ENCODE measurements at regions not wholly inside any gene's neighbourhood (a gene's known extent, or its start where the extent isn't known, plus 50 kb on each side); places are given as distances from the start of the nearest gene placed in this dataset.
"Not testable (repeated sequence)": the region's sequence is repeated elsewhere in the genome, so short reads cannot be mapped to it uniquely, and the experiment has no call there.

- no peak for DNase-seq (ENCODE audit: low spot score)
These were observed 790.4 kb upstream of the NUDT12 start for GRCh38 chr5:104352954-104353353.

GRCh38 chr5:104347119-104347708 is 784.6 kb upstream of the NUDT12 start:
- DNase-seq (ENCODE audit: low spot score) = no peak

- no peak for DNase-seq (ENCODE audit: low spot score)
These were observed 782.8 kb upstream of the NUDT12 start for GRCh38 chr5:104345222-104346016.

DNA sequence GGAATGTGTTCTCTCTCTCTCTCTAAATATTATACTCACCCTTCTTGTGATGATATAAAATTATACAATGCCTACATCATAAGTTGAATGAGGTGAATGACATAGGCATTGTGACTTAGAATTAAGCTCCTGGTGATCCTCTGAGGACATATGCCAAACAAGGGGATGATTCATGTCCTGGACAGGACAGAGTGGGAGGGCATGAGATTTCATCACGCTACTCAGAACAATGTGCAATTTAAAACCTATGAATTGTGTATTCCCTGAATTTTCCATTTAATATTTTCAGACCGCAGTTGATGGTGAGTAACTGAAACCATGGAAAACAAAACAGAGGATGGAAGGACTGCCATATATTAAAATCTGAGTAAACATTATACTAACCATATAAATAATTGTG is 782.2 kb upstream of the NUDT12 start:
- no peak for DNase-seq (ENCODE audit: low spot score)

GRCh38 chr5:104327801-104328200 is 765.2 kb upstream of the NUDT12 start:
- no peak for DNase-seq (ENCODE audit: low spot score)

DNA sequence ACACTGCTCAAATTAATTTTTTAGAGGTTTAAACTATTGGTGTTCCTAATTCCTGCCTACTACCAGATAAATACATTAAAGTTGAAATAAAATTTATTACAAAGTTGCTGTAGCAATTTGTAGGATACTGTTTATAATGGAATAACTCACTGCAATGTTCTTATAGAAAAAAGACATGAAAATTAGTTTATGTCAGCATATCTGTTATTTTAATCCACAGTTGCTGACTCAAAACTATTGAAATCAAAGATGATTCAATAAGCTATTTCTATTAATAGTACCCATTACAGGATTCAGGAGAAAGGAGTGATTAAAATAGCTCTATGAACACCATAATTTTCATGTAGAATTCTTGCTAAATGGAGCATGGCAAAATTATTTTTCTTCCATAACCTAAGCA is 764.4 kb upstream of the NUDT12 start:
- DNase-seq (ENCODE audit: low spot score) = no peak

GRCh38 chr5:104325356-104325755 is 762.8 kb upstream of the NUDT12 start:
- no peak for DNase-seq (ENCODE audit: low spot score)

DNA sequence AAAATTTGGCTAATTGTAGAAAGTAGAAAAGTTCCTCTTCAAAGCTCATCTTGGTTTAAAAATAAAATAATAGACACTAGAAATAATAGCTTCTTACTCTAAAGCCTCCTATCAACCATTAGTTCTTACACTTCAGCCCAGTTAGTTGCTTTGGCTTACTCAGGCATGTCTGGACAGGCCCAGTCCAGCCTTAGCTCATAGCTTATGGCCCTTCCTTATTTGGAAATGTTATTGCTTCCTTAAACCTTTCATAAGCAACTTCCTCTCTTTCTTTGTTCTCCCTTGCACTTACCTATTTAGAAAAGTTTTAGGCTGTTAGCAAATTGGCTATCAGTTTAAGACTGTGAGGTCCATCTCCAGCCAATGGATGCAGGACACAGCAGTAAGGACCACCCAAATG is 754.1 kb upstream of the NUDT12 start:
- not testable (repeated sequence) for DNase-seq (ENCODE audit: low spot score)

DNA sequence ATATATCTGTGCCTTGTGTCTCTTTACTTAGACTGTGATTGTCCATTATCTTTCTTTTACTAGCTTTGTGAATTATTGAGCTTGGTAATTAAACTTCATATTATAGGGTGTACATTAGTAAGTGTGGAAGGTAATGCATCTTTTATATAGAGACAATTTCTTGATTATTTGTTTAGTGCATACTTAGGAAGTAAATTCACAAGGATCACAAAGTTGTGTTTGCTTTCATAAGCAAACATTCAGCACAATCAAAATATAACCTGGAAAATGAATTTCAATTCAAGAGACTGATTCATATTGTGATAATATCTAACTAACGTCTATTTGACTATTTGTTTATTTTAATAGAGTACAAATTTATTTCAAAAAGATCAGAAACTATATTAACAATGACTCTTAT is 749.9 kb upstream of the NUDT12 start:
- no peak for DNase-seq (ENCODE audit: low spot score)

GRCh38 chr5:104305602-104306001 is 743.0 kb upstream of the NUDT12 start:
- no peak for DNase-seq (ENCODE audit: low spot score)

GRCh38 chr5:104299998-104300706 is 737.6 kb upstream of the NUDT12 start:
- DNase-seq (ENCODE audit: low spot score) = no peak

GRCh38 chr5:104298518-104298917 is 735.9 kb upstream of the NUDT12 start:
- no peak for DNase-seq (ENCODE audit: low spot score)

DNA sequence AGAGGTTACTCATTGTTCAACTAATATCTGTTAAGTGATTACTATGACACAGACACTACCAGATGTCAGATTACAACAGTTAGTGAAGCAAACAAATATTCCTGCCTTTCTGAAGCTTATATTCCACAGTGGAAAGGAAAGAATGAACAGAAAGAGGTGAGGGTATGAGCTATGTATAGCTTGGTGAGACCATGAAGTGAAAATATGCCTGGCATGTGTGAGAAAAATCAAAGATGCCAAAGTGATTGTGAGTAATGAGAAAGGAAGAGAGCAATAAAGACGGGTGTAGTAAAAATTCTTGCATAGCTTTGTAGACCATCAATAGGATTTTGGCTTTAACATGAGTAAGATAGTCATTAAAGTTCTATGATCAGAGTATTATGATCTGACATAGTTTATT is 734.5 kb upstream of the NUDT12 start:
- DNase-seq (ENCODE audit: low spot score) = no peak

GRCh38 chr5:104295991-104296390 is 733.4 kb upstream of the NUDT12 start:
- no peak for DNase-seq (ENCODE audit: low spot score)

GRCh38 chr5:104283136-104283535 is 720.5 kb upstream of the NUDT12 start:
- no peak for DNase-seq (ENCODE audit: low spot score)

DNA sequence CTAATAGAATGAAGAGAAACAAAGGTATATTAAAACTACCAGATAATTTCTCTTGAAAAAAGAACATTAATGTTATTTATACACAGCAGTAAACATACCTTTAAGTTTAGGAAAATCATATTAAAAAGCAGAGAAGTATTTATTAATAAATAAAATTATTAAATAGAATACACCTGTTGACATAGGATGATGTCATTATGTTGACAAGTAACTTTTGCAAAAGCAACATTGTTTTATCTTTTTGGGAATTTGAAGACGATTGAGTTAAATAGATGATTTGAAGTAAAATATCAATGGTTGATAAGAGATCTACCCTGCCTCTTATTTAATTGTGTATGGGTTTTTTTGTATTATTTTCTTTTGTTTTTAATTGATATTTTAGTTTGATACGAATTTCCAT is 711.1 kb upstream of the NUDT12 start:
- DNase-seq (ENCODE audit: low spot score) = no peak

DNA sequence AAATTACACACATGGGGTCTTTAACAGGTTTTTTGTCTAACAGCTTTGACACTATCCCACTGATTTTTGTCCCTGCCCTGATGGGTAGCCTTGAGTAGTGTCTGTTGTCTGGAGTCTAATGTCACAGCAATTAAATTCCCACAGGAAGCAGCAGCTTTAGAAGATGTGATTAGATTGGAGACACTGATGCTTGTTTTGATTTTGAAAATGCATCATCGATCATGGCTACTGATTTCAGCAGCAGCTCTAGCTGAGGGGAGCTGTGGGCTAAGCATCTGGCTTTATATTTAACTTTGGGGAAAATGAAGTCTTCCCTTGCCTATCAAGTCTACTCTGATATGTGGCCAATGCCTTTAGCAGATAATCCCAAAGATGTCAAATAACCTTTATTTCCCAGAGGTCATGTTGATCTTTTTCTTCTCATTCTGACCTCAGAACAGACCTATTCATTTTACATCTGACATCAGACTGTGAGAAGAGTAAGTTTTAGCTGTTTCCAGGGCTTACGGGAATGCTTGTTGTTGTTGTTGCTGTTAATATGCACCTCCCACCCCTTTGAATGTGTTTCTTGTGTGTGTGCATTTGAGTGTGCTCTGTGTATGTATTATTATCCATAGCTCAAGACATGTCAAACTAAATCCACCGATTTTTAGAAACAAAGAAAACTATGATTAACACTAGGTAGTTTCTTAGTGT is 704.9 kb upstream of the NUDT12 start:
- no peak for DNase-seq (ENCODE audit: low spot score)

DNA sequence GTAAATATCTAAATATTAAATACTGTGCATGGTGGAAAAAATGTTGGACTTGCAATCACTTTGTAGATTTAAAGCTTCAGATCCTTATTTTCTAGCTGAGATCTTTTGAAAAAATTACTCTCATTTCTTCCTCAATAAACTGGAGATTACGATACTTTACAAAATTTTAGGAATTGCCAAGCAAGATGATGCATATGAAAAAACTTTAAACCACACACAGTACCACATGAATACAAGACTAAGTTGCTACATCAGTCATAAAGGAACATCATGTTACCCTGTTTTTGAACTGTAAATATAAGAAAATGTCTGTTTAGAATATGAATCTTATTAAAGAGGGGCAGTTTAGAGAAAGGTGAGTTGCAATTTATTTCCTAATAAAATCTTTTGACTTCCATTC is 703.6 kb upstream of the NUDT12 start:
- DNase-seq (ENCODE audit: low spot score) = no peak

DNA sequence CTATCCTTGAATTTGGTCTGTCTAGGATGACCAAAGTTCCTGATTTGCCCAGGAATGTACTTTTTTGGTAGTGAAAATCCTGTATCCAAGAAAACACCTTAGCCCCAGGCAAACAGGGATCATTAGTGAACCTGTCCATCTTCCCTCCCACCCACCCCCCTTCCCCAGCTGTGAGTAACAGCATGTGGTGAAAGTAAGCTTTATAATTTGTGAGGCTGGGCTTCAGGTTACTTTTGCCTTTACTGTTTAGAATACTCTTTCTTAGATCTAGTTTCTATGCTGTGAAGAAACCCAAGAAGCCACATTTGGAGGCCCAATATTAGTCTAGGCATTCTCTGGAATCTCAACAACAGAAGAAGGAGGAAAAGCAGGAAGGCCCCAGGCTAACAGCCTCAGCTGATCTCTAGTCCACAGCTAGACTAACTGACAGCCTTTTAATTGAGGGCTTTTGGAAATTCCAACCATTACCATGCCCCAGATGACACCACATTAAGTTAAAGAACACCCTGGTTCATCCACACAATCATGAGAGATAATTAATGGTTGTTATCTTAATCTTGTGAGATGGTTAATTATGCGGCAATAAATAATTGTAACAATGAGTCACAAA is 703.0 kb upstream of the NUDT12 start:
- DNase-seq (ENCODE audit: low spot score) = no peak

DNA sequence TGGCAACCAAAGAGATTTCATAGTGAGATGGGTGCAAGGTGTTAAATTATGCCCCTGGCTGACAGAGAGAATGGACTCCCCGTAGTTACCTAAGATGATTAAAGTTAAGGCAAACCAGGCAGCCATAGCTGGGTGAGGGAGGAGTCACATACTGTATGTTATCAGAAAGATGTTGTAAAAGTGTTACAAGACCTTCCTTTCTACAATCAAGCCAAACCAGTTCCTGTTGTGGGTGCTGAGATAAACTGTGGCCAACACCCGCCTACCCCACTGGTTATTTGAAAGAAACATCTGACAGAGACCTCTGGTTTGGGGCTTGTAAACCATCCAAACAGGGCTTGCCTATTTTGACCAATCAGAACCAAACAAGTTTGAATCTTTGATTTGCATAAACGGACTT is 684.7 kb upstream of the NUDT12 start:
- no peak for DNase-seq (ENCODE audit: low spot score)

- no peak for DNase-seq (ENCODE audit: low spot score)
These were observed 678.5 kb upstream of the NUDT12 start for GRCh38 chr5:104241046-104241445.

DNA sequence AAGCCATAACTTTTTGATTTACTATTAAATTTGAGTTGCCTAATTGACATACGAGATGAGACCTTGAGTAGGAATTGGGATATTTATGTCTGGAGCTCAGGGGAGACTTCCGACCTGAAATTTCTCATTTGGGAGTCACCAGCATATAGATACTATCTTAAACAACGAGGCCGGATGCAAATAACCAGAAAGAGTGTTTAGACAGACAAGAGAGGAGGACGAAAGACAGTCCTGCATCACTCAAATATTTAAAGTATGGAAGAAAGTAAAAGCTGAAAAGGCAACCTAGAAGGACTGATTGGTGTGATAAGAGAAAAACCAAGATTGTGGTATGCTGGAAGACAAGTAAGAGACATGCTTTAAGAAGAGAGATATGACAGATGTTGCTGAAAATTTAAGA is 675.0 kb upstream of the NUDT12 start:
- DNase-seq (ENCODE audit: low spot score) = no peak

All from CD4-positive, alpha-beta T cell treated with Interleukin-6 at 100 ng/mL for 8 hours (primary cell).